GM23338 (cell line): ENCODE measurements at regions not wholly inside any gene's neighbourhood (a gene's known extent, or its start where the extent isn't known, plus 50 kb on each side); places are given as distances from the start of the nearest gene placed in this dataset.

Experiments
- ATAC-seq: fragments of 200-7000 bp; cut with Tn5 transposase; 3 replicates; pipeline ENCODE4 v1.9.1; 2020
- DNase-seq: peaks from one replicate; pipeline ENCODE4 v3.0.0-alpha.2; 2015; ENCODE audit warnings: low spot score
- H2AFZ ChIP-seq: fragments of 200-600 bp; sonication (generic); 2 replicates; pipeline ENCODE4 v1.8.0; 2016; ENCODE audit warnings: antibody characterized with exemption, mild to moderate bottlenecking, moderate library complexity
- H3F3A ChIP-seq: fragments of 200-600 bp; sonication (generic); replicated peaks from 2 replicates; pipeline ENCODE4 v1.8.0; 2017; ENCODE audit warnings: antibody characterized with exemption, mixed run types, low read depth
- H3K27ac ChIP-seq: fragments of 200-600 bp; sonication (generic); 2 replicates; pipeline ENCODE4 v1.6.1; 2016; ENCODE audit warnings: low read depth
- H3K27me3 ChIP-seq: fragments of 200-600 bp; sonication (generic); 2 replicates; pipeline ENCODE4 v1.8.0; 2016; ENCODE audit warnings: mild to moderate bottlenecking, mixed run types, moderate library complexity; ENCODE audit not compliant: insufficient read depth
- H3K36me3 ChIP-seq: fragments of 200-600 bp; sonication (generic); 2 replicates; pipeline ENCODE4 v1.8.0; 2016; ENCODE audit warnings: mild to moderate bottlenecking; ENCODE audit not compliant: insufficient read depth
- H3K4me1 ChIP-seq: fragments of 200-600 bp; sonication (generic); 2 replicates; pipeline ENCODE4 v1.8.0; 2016; ENCODE audit warnings: mild to moderate bottlenecking, moderate library complexity; ENCODE audit not compliant: insufficient read depth
- H3K4me2 ChIP-seq: fragments of 200-600 bp; sonication (generic); 2 replicates; pipeline ENCODE4 v1.7.1; 2017; ENCODE audit warnings: mixed run types
- H3K4me3 ChIP-seq: fragments of 200-600 bp; sonication (generic); 2 replicates; pipeline ENCODE4 v1.6.1; 2016; ENCODE audit warnings: mixed run types
- H3K79me2 ChIP-seq: fragments of 200-600 bp; sonication (generic); replicated peaks from 2 replicates; pipeline ENCODE4 v1.8.0; 2017; ENCODE audit warnings: mild to moderate bottlenecking; ENCODE audit not compliant: insufficient read depth
- H3K9me2 ChIP-seq: fragments of 200-600 bp; sonication (generic); 2 replicates; pipeline ENCODE4 v1.8.0; 2017; ENCODE audit not compliant: insufficient read depth
- H4K20me1 ChIP-seq: fragments of 200-600 bp; sonication (generic); replicated peaks from 2 replicates; pipeline ENCODE4 v1.8.0; 2017; ENCODE audit warnings: mild to moderate bottlenecking; ENCODE audit not compliant: insufficient read depth
- H3K27ac Mint-ChIP-seq: 2 replicates; pipeline ENCODE4 v1.8.0; 2020; ENCODE audit warnings: inconsistent platforms, mild to moderate bottlenecking, moderate library complexity, mixed read lengths
- H3K27me3 Mint-ChIP-seq: 3 replicates; pipeline ENCODE4 v1.8.0; 2022; ENCODE audit warnings: low read depth, mild to moderate bottlenecking, moderate library complexity, mixed read lengths, inconsistent platforms; ENCODE audit not compliant: insufficient read depth, poor library complexity
- H3K36me3 Mint-ChIP-seq: 3 replicates; pipeline ENCODE4 v1.8.0; 2021; ENCODE audit warnings: low read depth, mild to moderate bottlenecking, inconsistent platforms, moderate library complexity, mixed read lengths
- H3K4me1 Mint-ChIP-seq: 3 replicates; pipeline ENCODE4 v1.8.0; 2020; ENCODE audit warnings: mild to moderate bottlenecking, inconsistent platforms, mixed read lengths
- H3K4me3 Mint-ChIP-seq: 3 replicates; pipeline ENCODE4 v1.8.0; 2021; ENCODE audit warnings: moderate library complexity, mild to moderate bottlenecking, inconsistent platforms, mixed read lengths
- H3K9me3 Mint-ChIP-seq: 3 replicates; pipeline ENCODE4 v1.8.0; 2020; ENCODE audit warnings: moderate library complexity, mild to moderate bottlenecking, inconsistent platforms, mixed read lengths
- CREB1 ChIP-seq: fragments of 250-450 bp; sonication (Bioruptor Pico); IDR thresholded peaks from 2 replicates; pipeline ENCODE4 v1.5.0; 2020; ENCODE audit warnings: low read depth, mild to moderate bottlenecking, moderate library complexity
- CTCF ChIP-seq, 2 experiments: fragments of 200-600 bp in 1 of 2; sonication (generic) in 1 of 2; conservative IDR thresholded peaks; 2 replicates each; pipeline versions ENCODE4 v1.5.1 to v1.6.1; 2016 to 2017; ENCODE audit warnings: antibody characterized with exemption in 2 of 2, low read depth in 2 of 2, mild to moderate bottlenecking in 2 of 2, moderate library complexity in 1 of 2
- EZH2 ChIP-seq: fragments of 200-600 bp; sonication (generic); IDR thresholded peaks from one replicate; pipeline ENCODE4 v1.8.0; 2017; ENCODE audit warnings: antibody characterized with exemption, mild to moderate bottlenecking, low read depth; ENCODE audit not compliant: unreplicated experiment
- EZH2phosphoT487 ChIP-seq: fragments of 200-600 bp; sonication (generic); IDR thresholded peaks from one replicate; pipeline ENCODE4 v1.8.1; 2018; ENCODE audit warnings: antibody characterized with exemption; ENCODE audit not compliant: unreplicated experiment
- JUNB ChIP-seq: IDR thresholded peaks from one replicate; pipeline ENCODE4 v1.6.1; 2016; ENCODE audit warnings: antibody characterized with exemption; ENCODE audit not compliant: unreplicated experiment
- NANOG ChIP-seq: IDR thresholded peaks from 2 replicates; pipeline ENCODE4 v1.6.1; 2016; ENCODE audit warnings: antibody characterized with exemption, borderline replicate concordance
- POLR2AphosphoS5 ChIP-seq: IDR thresholded peaks from 2 replicates; pipeline ENCODE4 v1.6.1; 2016; ENCODE audit warnings: antibody characterized with exemption, low read depth
- REST ChIP-seq: IDR thresholded peaks from one replicate; pipeline ENCODE4 v1.6.1; 2018; ENCODE audit warnings: antibody characterized with exemption; ENCODE audit not compliant: unreplicated experiment
- STAT1 ChIP-seq: IDR thresholded peaks from one replicate; pipeline ENCODE4 v1.6.1; 2016; ENCODE audit warnings: antibody characterized with exemption; ENCODE audit not compliant: unreplicated experiment
- ZNF114 ChIP-seq: fragments of 250-450 bp; sonication (Bioruptor Pico); IDR thresholded peaks from 2 replicates; pipeline ENCODE4 v1.5.0; 2020; ENCODE audit warnings: mild to moderate bottlenecking, moderate library complexity
- ZNF331 ChIP-seq: fragments of 250-450 bp; sonication (Bioruptor Pico); IDR thresholded peaks from 2 replicates; pipeline ENCODE4 v1.5.0; 2020; ENCODE audit warnings: low read depth, mild to moderate bottlenecking, moderate library complexity
- ZNF462 ChIP-seq: fragments of 250-450 bp; sonication (Bioruptor Pico); IDR thresholded peaks from 2 replicates; pipeline ENCODE4 v1.5.0; 2020; ENCODE audit warnings: mild to moderate bottlenecking, moderate library complexity
- TF ChIP-seq, protein P1 (sequence below): IDR thresholded peaks from 2 replicates; pipeline ENCODE4 v1.6.1; 2016; ENCODE audit warnings: antibody characterized with exemption

GRCh38 chr1:216961516-216961915 is 238.3 kb upstream of the ESRRG start:
- Histone ChIP-seq H4K20me1 (no peaks in the 10 kb centered on the region), H2AFZ (no peak overlapping the region), H3K4me3 (no peak overlapping the region), H3F3A (no peaks in the 10 kb centered on the region), H3K9me2 (no peaks in the 10 kb centered on the region), H3K79me2 (no peaks in the 10 kb centered on the region), H3K36me3 (no peaks in the 10 kb centered on the region), H3K27me3 (no peaks in the 10 kb centered on the region), H3K27ac (no peak overlapping the region), H3K4me2 (no peak overlapping the region), H3K4me1 (no peaks in the 10 kb centered on the region)
- Mint-ChIP-seq H3K4me3 (no peak overlapping the region), H3K27me3 (no peaks in the 10 kb centered on the region), H3K36me3 (no peaks in the 10 kb centered on the region), H3K27ac (no peak overlapping the region), H3K9me3 (no peaks in the 10 kb centered on the region; the same call in 2 of the 3 replicates), H3K4me1 (no peaks in the 10 kb centered on the region; the same call in 2 of the 3 replicates)
- DNase-seq (no peak), ATAC-seq (no peak)
- TF ChIP-seq REST (no peak), CREB1 (CRISPR knock-in tag) (no peak), ZNF331 (CRISPR knock-in tag) (no peak), ZNF114 (CRISPR knock-in tag) (no peak), CTCF (conservative IDR thresholded peaks at IDR 0.05; ENCODE audit: low read depth in 2 of 2) (no peak; a peak in 1 of 4 replicates), POLR2AphosphoS5 (no peak), EZH2phosphoT487 (no peak), STAT1 (no peak), ZNF462 (no peak), NANOG (no peak), JUNB (no peak), EZH2 (no peak)
- TF ChIP-seq, protein P1, sequence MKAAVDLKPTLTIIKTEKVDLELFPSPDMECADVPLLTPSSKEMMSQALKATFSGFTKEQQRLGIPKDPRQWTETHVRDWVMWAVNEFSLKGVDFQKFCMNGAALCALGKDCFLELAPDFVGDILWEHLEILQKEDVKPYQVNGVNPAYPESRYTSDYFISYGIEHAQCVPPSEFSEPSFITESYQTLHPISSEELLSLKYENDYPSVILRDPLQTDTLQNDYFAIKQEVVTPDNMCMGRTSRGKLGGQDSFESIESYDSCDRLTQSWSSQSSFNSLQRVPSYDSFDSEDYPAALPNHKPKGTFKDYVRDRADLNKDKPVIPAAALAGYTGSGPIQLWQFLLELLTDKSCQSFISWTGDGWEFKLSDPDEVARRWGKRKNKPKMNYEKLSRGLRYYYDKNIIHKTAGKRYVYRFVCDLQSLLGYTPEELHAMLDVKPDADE = no peak
